ENCODE measurements at regions not wholly inside any gene's neighbourhood (a gene's known extent, or its start where the extent isn't known, plus 50 kb on each side); places are given as distances from the start of the nearest gene placed in this dataset.

DNA sequence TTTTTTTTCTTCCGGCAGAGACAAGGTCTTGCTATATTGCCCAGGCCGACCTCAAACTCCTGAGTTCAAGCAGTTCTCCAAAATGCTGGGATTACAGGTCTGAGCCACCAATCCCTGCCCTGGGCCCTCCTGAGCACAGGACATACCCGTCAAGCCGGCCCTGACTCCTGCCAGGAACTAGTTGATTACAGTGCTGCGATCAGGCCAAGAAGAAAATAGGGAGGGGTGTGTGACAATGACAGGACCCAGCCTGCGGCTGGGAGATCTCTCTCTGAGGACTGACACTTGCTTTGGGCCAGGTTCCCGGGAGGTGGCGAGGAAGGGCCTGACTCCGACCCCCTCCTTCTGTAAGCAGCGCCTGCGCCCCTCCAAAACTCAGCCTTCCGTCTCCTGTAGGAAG lies 276.6 kb downstream of the MRTFB start:
- intact Hi-C loops (cut with micrococcal nuclease), result no loop called here
- POLR2A ChIA-PET, result no interaction called here
- Mint-ChIP-seq H3K36me3 (ENCODE audit: low read depth) (no peaks in the 10 kb centered on the region), H3K4me1 (ENCODE audit: low read depth) (no peaks in the 10 kb centered on the region), H3K4me3 (no peak overlapping the region), H3K27me3 (peaks cover 2% of the 10 kb centered on the region), H3K9me3 (peaks cover 6% of the 10 kb centered on the region), H3K27ac (no peak overlapping the region)
- CTCF ChIA-PET, result no interaction called here
- TF ChIP-seq, protein P1, sequence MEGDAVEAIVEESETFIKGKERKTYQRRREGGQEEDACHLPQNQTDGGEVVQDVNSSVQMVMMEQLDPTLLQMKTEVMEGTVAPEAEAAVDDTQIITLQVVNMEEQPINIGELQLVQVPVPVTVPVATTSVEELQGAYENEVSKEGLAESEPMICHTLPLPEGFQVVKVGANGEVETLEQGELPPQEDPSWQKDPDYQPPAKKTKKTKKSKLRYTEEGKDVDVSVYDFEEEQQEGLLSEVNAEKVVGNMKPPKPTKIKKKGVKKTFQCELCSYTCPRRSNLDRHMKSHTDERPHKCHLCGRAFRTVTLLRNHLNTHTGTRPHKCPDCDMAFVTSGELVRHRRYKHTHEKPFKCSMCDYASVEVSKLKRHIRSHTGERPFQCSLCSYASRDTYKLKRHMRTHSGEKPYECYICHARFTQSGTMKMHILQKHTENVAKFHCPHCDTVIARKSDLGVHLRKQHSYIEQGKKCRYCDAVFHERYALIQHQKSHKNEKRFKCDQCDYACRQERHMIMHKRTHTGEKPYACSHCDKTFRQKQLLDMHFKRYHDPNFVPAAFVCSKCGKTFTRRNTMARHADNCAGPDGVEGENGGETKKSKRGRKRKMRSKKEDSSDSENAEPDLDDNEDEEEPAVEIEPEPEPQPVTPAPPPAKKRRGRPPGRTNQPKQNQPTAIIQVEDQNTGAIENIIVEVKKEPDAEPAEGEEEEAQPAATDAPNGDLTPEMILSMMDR (IDR thresholded peaks at IDR 0.05), result no peak
- DNase-seq (no peak), ATAC-seq (no peak)

- ChIA-PET POLR2A (no interaction called here), CTCF (no interaction called here)
- peaks cover 9% of the 10 kb centered on the region for H3K9me3 Mint-ChIP-seq
- no peak overlapping the region for H3K4me3 Mint-ChIP-seq
- intact Hi-C loops (cut with micrococcal nuclease), result no loop called here
- H3K4me1 Mint-ChIP-seq (ENCODE audit: low read depth), result no peaks in the 10 kb centered on the region
- no peaks in the 10 kb centered on the region for H3K36me3 Mint-ChIP-seq (ENCODE audit: low read depth)
- ATAC-seq (no peak), DNase-seq (no peak)
- no peak overlapping the region for H3K27ac Mint-ChIP-seq
- H3K27me3 Mint-ChIP-seq, result peaks cover 2% of the 10 kb centered on the region
- TF ChIP-seq, protein P1 (IDR thresholded peaks at IDR 0.05), result no peak
Measured at GRCh38 chr16:14346278-14347142, 275.4 kb downstream of the MRTFB start.

DNA sequence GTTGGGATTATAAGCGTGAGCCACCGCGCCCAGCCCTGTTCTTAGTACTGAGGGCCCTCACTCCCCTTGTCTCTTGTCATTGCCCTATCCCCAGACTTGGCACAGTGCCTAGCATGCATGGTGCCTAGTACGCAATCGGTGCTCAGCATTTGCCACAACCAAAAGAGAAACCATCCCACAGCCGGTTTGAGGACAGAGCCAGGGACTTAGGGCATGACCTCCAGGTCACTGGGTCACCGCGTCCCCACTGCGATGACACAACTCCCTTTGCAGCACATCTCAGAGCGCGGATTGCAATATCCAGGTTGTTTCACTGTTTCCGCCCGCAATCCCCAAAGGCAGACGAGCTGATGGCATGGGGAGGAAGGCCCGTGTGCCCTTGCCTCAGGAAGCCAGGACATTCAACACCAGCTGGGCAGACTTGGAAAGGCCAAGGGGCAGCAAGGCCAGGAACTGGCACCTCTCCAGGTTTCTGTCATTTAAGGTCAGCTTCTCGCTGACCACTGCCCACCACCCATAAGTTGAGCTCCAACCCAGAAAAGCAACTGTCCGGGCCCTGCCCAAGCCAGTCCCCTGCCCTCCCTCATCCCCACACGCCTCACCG lies 274.5 kb downstream of the MRTFB start:
- CTCF ChIA-PET, result no interaction called here
- no peak overlapping the region for H3K27ac Mint-ChIP-seq
- no peak for ATAC-seq

DNA sequence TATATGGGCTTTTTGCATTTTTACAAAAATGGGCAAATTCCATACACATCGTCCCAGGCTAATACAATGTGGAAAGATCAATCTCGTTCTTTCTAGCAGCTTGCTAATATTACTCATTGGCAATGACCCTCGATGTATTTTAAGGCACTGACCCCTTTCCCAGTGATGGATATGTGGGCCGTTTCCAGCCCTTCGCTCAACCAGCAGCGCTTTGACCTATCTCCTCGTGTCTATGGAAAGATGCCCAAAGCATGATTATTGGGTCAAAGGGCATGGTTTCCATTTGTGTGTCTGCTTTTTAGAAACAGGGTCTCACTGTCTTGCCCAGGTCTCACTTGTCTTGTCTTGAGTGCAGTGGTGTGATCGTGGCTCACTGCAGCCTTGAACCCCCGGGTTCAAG lies 273.8 kb downstream of the MRTFB start:
- H3K36me3 Mint-ChIP-seq (ENCODE audit: low read depth), result no peaks in the 10 kb centered on the region
- peaks cover 10% of the 10 kb centered on the region for H3K9me3 Mint-ChIP-seq
- H3K27me3 Mint-ChIP-seq, result peaks cover 2% of the 10 kb centered on the region
- DNase-seq, result no peak
- TF ChIP-seq, protein P1 (IDR thresholded peaks at IDR 0.05), result no peak
- intact Hi-C loops (cut with micrococcal nuclease), result no loop called here
- H3K27ac Mint-ChIP-seq, result no peak overlapping the region
- H3K4me1 Mint-ChIP-seq (ENCODE audit: low read depth), result no peaks in the 10 kb centered on the region
- POLR2A ChIA-PET, result no interaction called here
- no peak for ATAC-seq
- CTCF ChIA-PET, result no interaction called here
- no peak overlapping the region for H3K4me3 Mint-ChIP-seq

More for the DNA sequence above, 274.5 kb downstream of the MRTFB start:
- intact Hi-C loops (cut with micrococcal nuclease), result no loop called here
- Mint-ChIP-seq H3K9me3 (peaks cover 9% of the 10 kb centered on the region), H3K36me3 (ENCODE audit: low read depth) (no peaks in the 10 kb centered on the region), H3K27me3 (peaks cover 2% of the 10 kb centered on the region), H3K4me1 (ENCODE audit: low read depth) (no peaks in the 10 kb centered on the region), H3K4me3 (no peak overlapping the region)
- DNase-seq, result no peak
- POLR2A ChIA-PET, result no interaction called here
- TF ChIP-seq, protein P1 (IDR thresholded peaks at IDR 0.05), result no peak

DNA sequence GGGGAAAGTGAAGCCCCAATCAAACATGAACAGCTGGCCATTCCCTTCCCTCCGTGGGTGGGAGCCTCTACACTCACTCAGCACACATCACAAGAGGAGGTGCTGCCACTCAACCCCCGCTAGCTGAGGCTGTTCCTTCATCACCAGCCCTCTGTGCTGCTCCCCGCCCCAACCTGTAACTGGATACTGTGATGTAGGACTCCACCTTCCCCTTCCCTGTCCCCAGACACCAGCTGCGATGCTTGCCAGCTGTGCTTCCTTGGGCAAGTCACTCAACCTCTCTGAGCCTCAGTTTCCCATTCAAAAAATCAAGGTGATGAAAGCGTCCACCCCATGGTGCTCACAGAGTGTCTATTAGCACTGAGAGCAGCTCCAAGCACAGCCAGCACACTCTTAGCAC lies 273.2 kb downstream of the MRTFB start:
- TF ChIP-seq, protein P1 (IDR thresholded peaks at IDR 0.05), result no peak
- intact Hi-C loops (cut with micrococcal nuclease), result no loop called here
- Mint-ChIP-seq H3K36me3 (ENCODE audit: low read depth) (no peaks in the 10 kb centered on the region), H3K4me1 (ENCODE audit: low read depth) (no peaks in the 10 kb centered on the region), H3K4me3 (no peak overlapping the region), H3K27ac (no peak overlapping the region), H3K9me3 (peaks cover 11% of the 10 kb centered on the region), H3K27me3 (peaks cover 2% of the 10 kb centered on the region)
- DNase-seq (no peak), ATAC-seq (no peak)
- CTCF ChIA-PET, result no interaction called here
- POLR2A ChIA-PET, result no interaction called here
